Activated CD8-positive, alpha-beta T cell treated with anti-CD3 and anti-CD28 coated beads for 36 hours (primary cell): ENCODE measurements at regions not wholly inside any gene's neighbourhood (a gene's known extent, or its start where the extent isn't known, plus 50 kb on each side); places are given as distances from the start of the nearest gene placed in this dataset.
A peak's percentile ranks its signal among the peaks of the same experiment; 100 is the strongest.

Experiments used
- ATAC-seq: fragments of 200-7000 bp; cut with Tn5 transposase; one replicate; pipeline ENCODE4 v1.10.0; 2021; ENCODE audit warnings: mild to moderate bottlenecking, moderate library complexity
- CTCF ChIA-PET: fragments of 350-600 bp; sonication (Branson Sonifier 250); formaldehyde crosslinking; loops from one replicate; lab custom pipeline; 2021; ENCODE audit warnings: antibody characterized with exemption; lab: Charles Lee
- POLR2A ChIA-PET: fragments of 350-600 bp; sonication (Branson Sonifier 250); formaldehyde crosslinking; loops from one replicate; lab custom pipeline; 2021; ENCODE audit warnings: antibody characterized with exemption; lab: Charles Lee
- DNase-seq: peaks from one replicate; pipeline ENCODE4 v3.0.0-alpha.2; 2020
- H3K27ac Mint-ChIP-seq: one replicate; pipeline ENCODE4 v1.8.0; 2021; ENCODE audit warnings: mild to moderate bottlenecking, mixed read lengths
- H3K27me3 Mint-ChIP-seq: one replicate; pipeline ENCODE4 v1.8.0; 2021; ENCODE audit warnings: mixed read lengths
- H3K36me3 Mint-ChIP-seq: one replicate; pipeline ENCODE4 v1.8.0; 2021; ENCODE audit warnings: low read depth, mixed read lengths
- H3K4me1 Mint-ChIP-seq: one replicate; pipeline ENCODE4 v1.8.0; 2021; ENCODE audit warnings: low read depth, mixed read lengths
- H3K4me3 Mint-ChIP-seq: one replicate; pipeline ENCODE4 v1.8.0; 2021; ENCODE audit warnings: mild to moderate bottlenecking, moderate library complexity, mixed read lengths
- H3K9me3 Mint-ChIP-seq: one replicate; pipeline ENCODE4 v1.8.0; 2021; ENCODE audit warnings: mixed read lengths
- intact Hi-C: fragments of 100-400 bp; cut with micrococcal nuclease; formaldehyde crosslinking; loops from one replicate; pipeline ENCODE4 v1.10.0; 2022
- TF ChIP-seq, protein P1 (sequence below): fragments of 200-600 bp; IDR thresholded peaks from one replicate; pipeline ENCODE4 v1.8.0; 2022; ENCODE audit warnings: antibody characterized with exemption, mild to moderate bottlenecking

DNA sequence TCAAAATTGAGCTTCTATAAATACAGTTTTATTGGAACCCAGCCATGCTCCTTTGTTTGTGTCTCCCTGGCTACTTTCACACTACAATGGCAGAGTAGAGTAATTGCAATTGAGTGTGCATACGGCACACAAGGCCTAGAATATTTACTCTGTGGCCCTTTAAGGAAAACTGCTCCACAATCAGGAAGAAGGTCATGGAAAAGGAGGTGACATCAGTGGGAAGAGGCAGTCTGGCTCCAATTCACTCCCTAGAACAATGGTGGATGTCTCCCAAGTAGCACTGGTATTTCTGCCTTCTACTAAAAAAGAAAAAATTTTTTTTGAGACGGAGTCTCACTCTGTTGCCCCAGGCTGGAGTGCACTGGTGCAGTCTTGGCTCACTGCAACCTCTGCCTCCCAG is 51.3 kb downstream of the KRTAP19-8 start:
- TF ChIP-seq, protein P1, sequence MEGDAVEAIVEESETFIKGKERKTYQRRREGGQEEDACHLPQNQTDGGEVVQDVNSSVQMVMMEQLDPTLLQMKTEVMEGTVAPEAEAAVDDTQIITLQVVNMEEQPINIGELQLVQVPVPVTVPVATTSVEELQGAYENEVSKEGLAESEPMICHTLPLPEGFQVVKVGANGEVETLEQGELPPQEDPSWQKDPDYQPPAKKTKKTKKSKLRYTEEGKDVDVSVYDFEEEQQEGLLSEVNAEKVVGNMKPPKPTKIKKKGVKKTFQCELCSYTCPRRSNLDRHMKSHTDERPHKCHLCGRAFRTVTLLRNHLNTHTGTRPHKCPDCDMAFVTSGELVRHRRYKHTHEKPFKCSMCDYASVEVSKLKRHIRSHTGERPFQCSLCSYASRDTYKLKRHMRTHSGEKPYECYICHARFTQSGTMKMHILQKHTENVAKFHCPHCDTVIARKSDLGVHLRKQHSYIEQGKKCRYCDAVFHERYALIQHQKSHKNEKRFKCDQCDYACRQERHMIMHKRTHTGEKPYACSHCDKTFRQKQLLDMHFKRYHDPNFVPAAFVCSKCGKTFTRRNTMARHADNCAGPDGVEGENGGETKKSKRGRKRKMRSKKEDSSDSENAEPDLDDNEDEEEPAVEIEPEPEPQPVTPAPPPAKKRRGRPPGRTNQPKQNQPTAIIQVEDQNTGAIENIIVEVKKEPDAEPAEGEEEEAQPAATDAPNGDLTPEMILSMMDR: no peak
- H3K4me3 Mint-ChIP-seq: no peak overlapping the region
- ChIA-PET CTCF (interaction anchor here (0.7 kb wide), 1 partner anchor 11 kb away, joined by 3 read pairs; no protein-coding TSS in a partner anchor), POLR2A (no interaction called here)
- no peak for DNase-seq
- intact Hi-C loops: loop anchor here (10.0 kb wide), 1 partner anchor 98 kb away; no protein-coding TSS in a partner anchor
- H3K27ac Mint-ChIP-seq: no peak overlapping the region
- H3K27me3 Mint-ChIP-seq: peaks cover 10% of the 10 kb centered on the region
- H3K36me3 Mint-ChIP-seq: no peaks in the 10 kb centered on the region
- no peaks in the 10 kb centered on the region for H3K4me1 Mint-ChIP-seq
- no peak for ATAC-seq
- no peaks in the 10 kb centered on the region for H3K9me3 Mint-ChIP-seq

DNA sequence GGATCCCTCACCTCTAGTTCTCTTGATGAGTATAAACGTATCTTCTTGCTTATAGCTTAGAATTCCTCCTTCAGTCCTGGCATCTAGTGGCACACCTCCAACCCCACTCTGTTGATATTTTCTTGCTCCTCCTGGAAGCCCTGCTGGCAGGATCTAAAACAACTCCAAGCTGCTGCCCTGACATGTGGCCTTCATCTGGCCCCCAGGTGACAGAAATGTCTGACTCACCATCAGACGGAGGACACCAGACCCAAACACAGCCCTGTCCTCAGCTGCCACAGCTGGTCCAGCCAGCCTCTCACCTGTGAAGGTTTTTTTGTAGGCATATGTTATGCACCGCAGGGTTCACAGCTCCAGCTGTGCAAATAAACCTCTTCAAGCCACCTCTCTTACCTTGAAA is 53.4 kb downstream of the KRTAP19-8 start:
- no peaks in the 10 kb centered on the region for H3K36me3 Mint-ChIP-seq
- peaks cover 8% of the 10 kb centered on the region for H3K27me3 Mint-ChIP-seq
- no peak for DNase-seq
- intact Hi-C loops: loop anchor here (10.0 kb wide), 1 partner anchor 100 kb away; no protein-coding TSS in a partner anchor
- H3K27ac Mint-ChIP-seq: no peak overlapping the region
- peaks cover under 1% of the 10 kb centered on the region for H3K4me1 Mint-ChIP-seq
- ATAC-seq: no peak
- H3K4me3 Mint-ChIP-seq: no peak overlapping the region
- TF ChIP-seq, protein P1: no peak
- POLR2A ChIA-PET: no interaction called here
- H3K9me3 Mint-ChIP-seq: no peaks in the 10 kb centered on the region
- CTCF ChIA-PET: interaction anchor here (0.8 kb wide), 1 partner anchor 19 kb away, joined by 3 read pairs; no protein-coding TSS in a partner anchor

DNA sequence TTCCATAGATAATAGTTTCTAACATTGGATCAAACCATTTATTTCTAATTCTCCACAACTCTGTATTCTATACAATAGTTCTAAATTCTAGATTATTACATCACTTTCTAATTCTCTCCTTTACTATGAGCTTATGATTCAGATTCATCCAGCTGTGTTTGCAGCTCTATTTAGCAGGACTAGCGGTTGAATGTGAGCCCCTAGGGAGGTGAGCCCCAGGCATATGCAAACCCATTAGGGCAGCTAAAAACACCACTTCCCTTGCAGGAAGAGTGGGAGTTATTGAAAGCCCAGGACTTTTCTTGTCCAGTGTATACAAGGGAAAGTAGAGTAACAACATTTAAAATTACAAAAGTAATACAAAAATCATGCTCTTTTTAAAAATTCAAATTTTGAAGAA is 56.9 kb downstream of the KRTAP19-8 start:
- Mint-ChIP-seq H3K4me3 (no peak overlapping the region), H3K27me3 (peaks cover 5% of the 10 kb centered on the region), H3K9me3 (no peaks in the 10 kb centered on the region), H3K4me1 (peaks cover 14% of the 10 kb centered on the region), H3K27ac (no peak overlapping the region), H3K36me3 (no peaks in the 10 kb centered on the region)
- ChIA-PET CTCF (no interaction called here), POLR2A (no interaction called here)
- DNase-seq (no peak), ATAC-seq (no peak)
- intact Hi-C loops: loop anchor here (10.0 kb wide), 1 partner anchor 103 kb away; no protein-coding TSS in a partner anchor
- TF ChIP-seq, protein P1: no peak

DNA sequence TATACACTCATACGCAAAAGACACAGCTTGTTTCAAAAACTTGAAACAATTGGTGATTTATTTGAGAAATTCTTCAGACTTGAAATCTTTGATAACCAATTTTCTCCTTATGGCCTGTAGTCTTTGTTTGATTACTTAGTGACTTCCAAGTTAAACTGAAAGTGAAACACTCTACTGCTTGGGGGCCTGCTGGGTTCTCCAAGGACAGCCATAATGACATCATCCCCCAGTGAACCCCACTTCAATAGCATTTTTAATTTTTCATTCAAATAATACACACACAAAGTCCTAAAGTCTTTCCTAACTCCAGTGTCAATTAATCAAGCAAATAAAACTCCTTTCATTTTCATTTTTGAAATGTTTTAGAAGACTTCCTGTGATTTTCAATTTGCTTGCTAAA is 59.2 kb downstream of the KRTAP19-8 start:
- Mint-ChIP-seq H3K27me3 (no peaks in the 10 kb centered on the region), H3K4me3 (no peak overlapping the region), H3K9me3 (no peaks in the 10 kb centered on the region), H3K27ac (peak overlapping the region; percentile 27), H3K36me3 (no peaks in the 10 kb centered on the region), H3K4me1 (peaks cover 14% of the 10 kb centered on the region)
- DNase-seq (peak; percentile 11), ATAC-seq (peak; percentile 67)
- intact Hi-C loops: no loop called here
- ChIA-PET POLR2A (interaction anchor here (1.2 kb wide), 1 partner anchor 197 kb away, joined by 3 read pairs; no protein-coding TSS in a partner anchor), CTCF (no interaction called here)
- TF ChIP-seq, protein P1: no peak

DNA sequence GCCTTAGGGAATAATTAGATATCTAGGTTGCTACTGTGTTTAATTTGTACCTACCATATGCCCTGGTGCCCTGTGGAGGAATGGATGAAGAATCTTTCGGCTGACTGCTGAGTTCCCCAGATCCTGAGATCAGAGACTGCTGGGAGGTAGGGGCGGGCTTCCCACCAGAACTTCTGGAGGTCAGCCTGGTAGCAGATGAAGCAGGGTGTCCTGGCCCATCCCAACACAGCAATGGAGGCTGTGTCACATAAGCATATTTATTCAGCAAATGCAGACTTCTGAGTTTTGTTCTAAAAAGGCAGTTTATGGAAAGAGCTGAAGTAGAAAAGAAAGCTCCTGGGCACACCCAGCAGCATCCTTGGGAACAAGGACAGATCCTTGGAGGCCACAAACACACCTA is 74.0 kb downstream of the KRTAP19-8 start:
- intact Hi-C loops: no loop called here
- Mint-ChIP-seq H3K4me1 (no peaks in the 10 kb centered on the region), H3K27ac (no peak overlapping the region), H3K4me3 (no peak overlapping the region), H3K36me3 (no peaks in the 10 kb centered on the region), H3K9me3 (no peaks in the 10 kb centered on the region), H3K27me3 (peaks cover 3% of the 10 kb centered on the region)
- CTCF ChIA-PET: interaction anchor here (1.0 kb wide), 1 partner anchor 133 kb away, joined by 3 read pairs; no protein-coding TSS in a partner anchor
- POLR2A ChIA-PET: no interaction called here
- ATAC-seq: no peak
- DNase-seq: no peak
- TF ChIP-seq, protein P1: no peak
